ENCODE measurements at regions not wholly inside any gene's neighbourhood (a gene's known extent, or its start where the extent isn't known, plus 50 kb on each side); places are given as distances from the start of the nearest gene placed in this dataset.

- no peak for TF ChIP-seq LCORL (IDR thresholded peaks at IDR 0.05)
- TF ChIP-seq LCORL (CRISPR knock-in tag; IDR thresholded peaks at IDR 0.05) = no peak
- TF ChIP-seq EHMT2 (IDR thresholded peaks at IDR 0.05; ENCODE audit: borderline replicate concordance, low read depth, low read length) = no peak
- TF ChIP-seq MIER3 (CRISPR knock-in tag; IDR thresholded peaks at IDR 0.05; ENCODE audit: borderline replicate concordance) = no peak
- TF ChIP-seq ZNF484 (CRISPR knock-in tag; IDR thresholded peaks at IDR 0.05; ENCODE audit: borderline replicate concordance, low read depth) = no peak
Observed at GRCh38 chr2:30068067-30068466, 78.7 kb upstream of the YPEL5 start (continued).

- Histone ChIP-seq H3K79me2 (ENCODE audit: insufficient read depth, low read length) (no peaks in the 10 kb centered on the region), H3K36me3 (replicated peaks in 1 of 2; ENCODE audit: control insufficient read depth in 1 of 2, insufficient read depth in 2 of 2, low read length in 2 of 2) (no peaks in the 10 kb centered on the region), H3K27me3 (ENCODE audit: control insufficient read depth in 1 of 2, insufficient read depth in 2 of 2, low read length in 2 of 2) (peaks cover 0 to 18% of the 10 kb centered on the region in 2 experiments; a peak in 2 of 5 replicates), H3K9me3 (ENCODE audit: low read length) (no peaks in the 10 kb centered on the region), H3K27ac (ENCODE audit: extremely low read length, insufficient read depth, low read length) (no peak overlapping the region), H3K9ac (ENCODE audit: insufficient read depth, low read depth, low read length) (no peak overlapping the region), H3K4me2 (ENCODE audit: low read depth, low read length) (no peak overlapping the region), H3K4me3 (replicated peaks in 1 of 3; ENCODE audit: insufficient read depth in 1 of 3, low read depth in 2 of 3, low read length in 3 of 3) (no peak overlapping the region), H2AFZ (ENCODE audit: low read length) (no peak overlapping the region), H3K4me1 (ENCODE audit: insufficient read depth, low read length) (no peaks in the 10 kb centered on the region), H4K20me1 (ENCODE audit: insufficient read depth, low read length) (no peaks in the 10 kb centered on the region)
- CTCF ChIA-PET (ENCODE audit: low intra/inter-chr PET ratio, low total read pairs) = interaction anchor here (0.9 to 1.7 kb wide), 2 partner anchors 149 to 860 kb away, joined by 7 to 24 read pairs; no protein-coding TSS in a partner anchor
- intact Hi-C loops (cut with micrococcal nuclease; ENCODE audit: unreplicated experiment) = loop anchor here (5.0 kb wide), 1 partner anchor 860 kb away; no protein-coding TSS in a partner anchor
- peak; percentile 59 for TF ChIP-seq XRCC5 (optimal IDR thresholded peaks at IDR 0.05; ENCODE audit: low read length)
- TF ChIP-seq SMC3 (IDR thresholded peaks at IDR 0.05; ENCODE audit: low read length) = peak; percentile 71; the same call in 1 of the 2 replicates
- TF ChIP-seq, protein P1, sequence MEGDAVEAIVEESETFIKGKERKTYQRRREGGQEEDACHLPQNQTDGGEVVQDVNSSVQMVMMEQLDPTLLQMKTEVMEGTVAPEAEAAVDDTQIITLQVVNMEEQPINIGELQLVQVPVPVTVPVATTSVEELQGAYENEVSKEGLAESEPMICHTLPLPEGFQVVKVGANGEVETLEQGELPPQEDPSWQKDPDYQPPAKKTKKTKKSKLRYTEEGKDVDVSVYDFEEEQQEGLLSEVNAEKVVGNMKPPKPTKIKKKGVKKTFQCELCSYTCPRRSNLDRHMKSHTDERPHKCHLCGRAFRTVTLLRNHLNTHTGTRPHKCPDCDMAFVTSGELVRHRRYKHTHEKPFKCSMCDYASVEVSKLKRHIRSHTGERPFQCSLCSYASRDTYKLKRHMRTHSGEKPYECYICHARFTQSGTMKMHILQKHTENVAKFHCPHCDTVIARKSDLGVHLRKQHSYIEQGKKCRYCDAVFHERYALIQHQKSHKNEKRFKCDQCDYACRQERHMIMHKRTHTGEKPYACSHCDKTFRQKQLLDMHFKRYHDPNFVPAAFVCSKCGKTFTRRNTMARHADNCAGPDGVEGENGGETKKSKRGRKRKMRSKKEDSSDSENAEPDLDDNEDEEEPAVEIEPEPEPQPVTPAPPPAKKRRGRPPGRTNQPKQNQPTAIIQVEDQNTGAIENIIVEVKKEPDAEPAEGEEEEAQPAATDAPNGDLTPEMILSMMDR (CRISPR knock-in tag; IDR thresholded peaks at IDR 0.05) = peak; percentile 91
- TF ChIP-seq REL (CRISPR knock-in tag; conservative IDR thresholded peaks at IDR 0.05) = no peak
- TF ChIP-seq NR2F6 (IDR thresholded peaks at IDR 0.05) = no peak
- TF ChIP-seq NR2F6 (CRISPR knock-in tag; IDR thresholded peaks at IDR 0.05) = peak; percentile 15; the same call in 1 of the 2 replicates
- TF ChIP-seq ZNF282 (IDR thresholded peaks at IDR 0.05; ENCODE audit: partially characterized antibody) = no peak
- TF ChIP-seq SALL1 (CRISPR knock-in tag; IDR thresholded peaks at IDR 0.05) = 0 out of 2 replicates have a peak, but pooled peaks have one; percentile 21
- TF ChIP-seq ZNF674 (CRISPR knock-in tag; IDR thresholded peaks at IDR 0.05; ENCODE audit: low read depth) = no peak
- TF ChIP-seq STAG1 (CRISPR knock-in tag; IDR thresholded peaks at IDR 0.05) = peak; percentile 86
- peak; percentile 90 for FAIRE-seq
- POLR2A ChIA-PET = no interaction called here
- WGBS (ENCODE audit: low lambda C conversion rate) = 9% methylated on average over 10 of the region's 10 CpGs
- peak; percentile 99 for ATAC-seq
- no TSS peak for BruUV-seq (replicated peaks)
- DNase-seq (ENCODE audit: low spot score) = peak; percentile 70
- in situ Hi-C loops (cut with HindIII; ENCODE audit: extremely low pct_ligation_motif_present, low pct_unique_long_range_greater_than_20kb) = loop anchor here (5.0 to 25.0 kb wide), 3 partner anchors 150 to 1110 kb away; partner anchors contain the start of gene ALK
Observed at GRCh38 chr2:30072250-30072842, 74.5 kb upstream of the YPEL5 start.

All from HepG2 (cell line).